PC-9 (cell line): ENCODE measurements at regions not wholly inside any gene's neighbourhood (a gene's known extent, or its start where the extent isn't known, plus 50 kb on each side); places are given as distances from the start of the nearest gene placed in this dataset.
A peak's percentile ranks its signal among the peaks of the same experiment; 100 is the strongest.

Experiments used
- BruUV-seq: library from RNA; stranded (reverse); fragments of 400-500 nt; replicated peaks from 2 replicates; lab custom pipeline; 2021; lab: Mats Ljungman, UMichigan
- CTCF ChIA-PET: fragments of 300-600 bp; sonication (Branson Sonifier 250); formaldehyde crosslinking; loops from one replicate; lab custom pipeline; 2022; ENCODE audit warnings: antibody characterized with exemption; lab: Charles Lee
- POLR2A ChIA-PET: fragments of 300-600 bp; sonication (Branson Sonifier 250); formaldehyde crosslinking; loops from one replicate; lab custom pipeline; 2022; ENCODE audit warnings: antibody characterized with exemption; ENCODE audit not compliant: unreplicated experiment; lab: Charles Lee
- DNase-seq, 2 experiments: peaks; one replicate each; pipeline versions ENCODE4 v3.0.0 to v3.0.0-alpha.2; 2015 to 2022; ENCODE audit warnings: mixed read lengths in 1 of 2
- H2AFZ ChIP-seq: fragments of 200-600 bp; sonication (generic); 2 replicates; pipeline ENCODE4 v1.8.1; 2017; ENCODE audit warnings: antibody characterized with exemption
- H3F3A ChIP-seq: fragments of 200-600 bp; sonication (generic); 2 replicates; pipeline ENCODE4 v1.8.1; 2017; ENCODE audit warnings: antibody characterized with exemption, mild to moderate bottlenecking, low read depth; ENCODE audit not compliant: insufficient read depth
- H3K27ac ChIP-seq: fragments of 200-600 bp; sonication (generic); 2 replicates; pipeline ENCODE4 v1.6.1; 2016; ENCODE audit warnings: mixed run types
- H3K27me3 ChIP-seq: fragments of 200-600 bp; sonication (generic); 2 replicates; pipeline ENCODE4 v1.6.1; 2016; ENCODE audit warnings: low read depth, mixed run types; ENCODE audit not compliant: insufficient read depth
- H3K36me3 ChIP-seq: fragments of 200-600 bp; sonication (generic); 2 replicates; pipeline ENCODE4 v1.6.1; 2016; ENCODE audit warnings: low read depth, mixed run types
- H3K4me1 ChIP-seq: fragments of 200-600 bp; sonication (generic); replicated peaks from 2 replicates; pipeline ENCODE4 v1.6.1; 2016; ENCODE audit warnings: mixed run types; ENCODE audit not compliant: insufficient read depth
- H3K4me2 ChIP-seq: fragments of 200-600 bp; sonication (generic); 2 replicates; pipeline ENCODE4 v1.6.1; 2017; ENCODE audit warnings: mixed run types
- H3K4me3 ChIP-seq: fragments of 200-600 bp; sonication (generic); 2 replicates; pipeline ENCODE4 v1.6.1; 2016; ENCODE audit warnings: mixed run types
- H3K79me2 ChIP-seq: fragments of 200-600 bp; sonication (generic); 2 replicates; pipeline ENCODE4 v1.6.1; 2017; ENCODE audit warnings: low read depth, mixed run types
- H3K9me2 ChIP-seq: fragments of 200-600 bp; sonication (generic); 2 replicates; pipeline ENCODE4 v1.8.1; 2017; ENCODE audit warnings: mild to moderate bottlenecking; ENCODE audit not compliant: insufficient read depth
- H3K9me3 ChIP-seq: fragments of 200-600 bp; sonication (generic); 2 replicates; pipeline ENCODE4 v1.8.1; 2016; ENCODE audit warnings: low read depth; ENCODE audit not compliant: insufficient read depth
- H4K20me1 ChIP-seq: fragments of 200-600 bp; sonication (generic); 2 replicates; pipeline ENCODE4 v1.8.1; 2017; ENCODE audit not compliant: insufficient read depth
- CTCF ChIP-seq: fragments of 200-600 bp; sonication (generic); conservative IDR thresholded peaks from 2 replicates; pipeline ENCODE4 v1.6.1; 2017; ENCODE audit warnings: mixed run types, antibody characterized with exemption, mild to moderate bottlenecking, moderate library complexity
- EZH2 ChIP-seq: fragments of 200-600 bp; sonication (generic); IDR thresholded peaks from 2 replicates; pipeline ENCODE4 v1.8.0; 2017; ENCODE audit warnings: antibody characterized with exemption, low read depth
- intact Hi-C: fragments of 100-400 bp; cut with micrococcal nuclease; formaldehyde crosslinking; loops from one replicate; pipeline ENCODE4 v1.10.0; 2022; ENCODE audit not compliant: unreplicated experiment

- Histone ChIP-seq H2AFZ (no peak overlapping the region), H3K27ac (no peak overlapping the region), H3K79me2 (no peaks in the 10 kb centered on the region), H4K20me1 (no peaks in the 10 kb centered on the region), H3K9me2 (no peaks in the 10 kb centered on the region), H3K27me3 (0 out of 2 replicates have a peak, but pooled peaks cover 3% of the 10 kb centered on the region), H3K9me3 (no peaks in the 10 kb centered on the region), H3F3A (no peaks in the 10 kb centered on the region), H3K4me2 (no peak overlapping the region), H3K4me1 (no peaks in the 10 kb centered on the region), H3K4me3 (no peak overlapping the region), H3K36me3 (no peaks in the 10 kb centered on the region)
- BruUV-seq = no TSS peak
- DNase-seq = no peak
- intact Hi-C loops = loop anchor here (10.0 kb wide), 2 partner anchors 391 to 1041 kb away; no protein-coding TSS in a partner anchor
- TF ChIP-seq CTCF = no peak
- no peak for TF ChIP-seq EZH2
- ChIA-PET CTCF (no interaction called here), POLR2A (no interaction called here)
Observed at GRCh38 chr9:84393266-84393950, 52.9 kb upstream of the SLC28A3 start.

GRCh38 chr9:84394036-84394435 is 53.5 kb upstream of the SLC28A3 start:
- Histone ChIP-seq H4K20me1 (no peaks in the 10 kb centered on the region), H2AFZ (no peak overlapping the region), H3K27me3 (0 out of 2 replicates have a peak, but pooled peaks cover 3% of the 10 kb centered on the region), H3K36me3 (no peaks in the 10 kb centered on the region), H3K4me1 (no peaks in the 10 kb centered on the region), H3F3A (no peaks in the 10 kb centered on the region), H3K9me2 (no peaks in the 10 kb centered on the region), H3K4me2 (no peak overlapping the region), H3K27ac (no peak overlapping the region), H3K9me3 (no peaks in the 10 kb centered on the region), H3K4me3 (no peak overlapping the region), H3K79me2 (no peaks in the 10 kb centered on the region)
- no TSS peak for BruUV-seq
- ChIA-PET CTCF (interaction anchor here (0.5 kb wide), 1 partner anchor 14 kb away, joined by 4 read pairs; no protein-coding TSS in a partner anchor), POLR2A (interaction anchor here (0.6 kb wide), 1 partner anchor 426 kb away, joined by 5 read pairs; no protein-coding TSS in a partner anchor)
- DNase-seq = no peak
- intact Hi-C loops = loop anchor here (10.0 kb wide), 2 partner anchors 391 to 1041 kb away; no protein-coding TSS in a partner anchor
- TF ChIP-seq EZH2 = no peak
- TF ChIP-seq CTCF = no peak

GRCh38 chr9:84397151-84397728 is 56.7 kb upstream of the SLC28A3 start:
- intact Hi-C loops = loop anchor here (1.0 to 10.0 kb wide), 5 partner anchors 388 to 1390 kb away; no protein-coding TSS in a partner anchor
- ChIA-PET POLR2A (no interaction called here), CTCF (interaction anchor here (0.6 to 1.3 kb wide), 3 partner anchors 862 to 1259 kb away, joined by 3 to 19 read pairs (median 6); no protein-coding TSS in a partner anchor)
- no peaks in the 10 kb centered on the region for H3K36me3 ChIP-seq
- H3K9me3 ChIP-seq = 0 out of 2 replicates have a peak, but pooled peaks cover 2% of the 10 kb centered on the region
- TF ChIP-seq CTCF (peak; percentile 92), EZH2 (no peak)
- H3K4me1 ChIP-seq = no peaks in the 10 kb centered on the region
- H3K27me3 ChIP-seq = no peaks in the 10 kb centered on the region
- no peaks in the 10 kb centered on the region for H4K20me1 ChIP-seq
- no peaks in the 10 kb centered on the region for H3F3A ChIP-seq
- H3K79me2 ChIP-seq = no peaks in the 10 kb centered on the region
- no TSS peak for BruUV-seq
- H3K27ac ChIP-seq = no peak overlapping the region
- no peak overlapping the region for H3K4me3 ChIP-seq
- peak; percentile 38 to 68 for DNase-seq
- H2AFZ ChIP-seq = no peak overlapping the region
- H3K4me2 ChIP-seq = no peak overlapping the region
- no peaks in the 10 kb centered on the region for H3K9me2 ChIP-seq
